OCI-LY3 (cell line): ENCODE measurements at regions not wholly inside any gene's neighbourhood (a gene's known extent, or its start where the extent isn't known, plus 50 kb on each side); places are given as distances from the start of the nearest gene placed in this dataset.

Source experiments
- H2AFZ ChIP-seq: fragments of 200-600, 300-600 bp; shearing (Covaris generic); 2 replicates; pipeline ENCODE4 v1.6.0; 2014; ENCODE audit warnings: antibody characterized with exemption, low read depth, low read length
- H3K27ac ChIP-seq: fragments of 200-600, 300-600 bp; sonication (generic); 2 replicates; pipeline ENCODE4 v1.5.1; 2014; ENCODE audit warnings: mild to moderate bottlenecking, low read length, moderate library complexity, mixed read lengths
- H3K27me3 ChIP-seq: fragments of 200-600, 300-600 bp; sonication (generic); 2 replicates; pipeline ENCODE4 v1.6.1; 2014; ENCODE audit warnings: low read depth, low read length, mixed read lengths
- H3K36me3 ChIP-seq: fragments of 200-600, 300-600 bp; sonication (generic); replicated peaks from 2 replicates; pipeline ENCODE3; 2014; ENCODE audit warnings: low read depth, low read length, mixed read lengths
- H3K4me1 ChIP-seq: fragments of 300-600, 200-600 bp; sonication (generic); 2 replicates; pipeline ENCODE4 v1.6.1; 2014; ENCODE audit warnings: low read length, mixed read lengths
- H3K4me2 ChIP-seq: fragments of 200-600, 300-600 bp; sonication (generic); 2 replicates; pipeline ENCODE4 v1.6.1; 2014; ENCODE audit warnings: low read length, mixed read lengths
- H3K4me3 ChIP-seq: fragments of 300-600, 200-600 bp; sonication (generic); 2 replicates; pipeline ENCODE4 v1.5.1; 2014; ENCODE audit warnings: antibody characterized with exemption, mild to moderate bottlenecking, low read length, moderate library complexity
- H3K79me2 ChIP-seq: fragments of 300-600, 200-600 bp; shearing (Covaris generic); 2 replicates; pipeline ENCODE4 v1.6.1; 2014; ENCODE audit warnings: mild to moderate bottlenecking, low read length, mixed read lengths
- H3K9ac ChIP-seq: fragments of 300-600, 200-600 bp; shearing (Covaris generic); 2 replicates; pipeline ENCODE4 v1.6.0; 2014; ENCODE audit warnings: mild to moderate bottlenecking, low read length, moderate library complexity
- H3K9me3 ChIP-seq: fragments of 200-600, 300-600 bp; shearing (Covaris generic); 2 replicates; pipeline ENCODE4 v1.6.1; 2014; ENCODE audit warnings: low read length, mixed read lengths; ENCODE audit not compliant: insufficient read depth
- H4K20me1 ChIP-seq: fragments of 200-600, 300-600 bp; sonication (generic); 2 replicates; pipeline ENCODE4 v1.6.1; 2016; ENCODE audit warnings: low read length, mixed read lengths; ENCODE audit not compliant: insufficient read depth
- CTCF ChIP-seq: fragments of 200-600, 300-600 bp; sonication (generic); IDR thresholded peaks from 2 replicates; pipeline ENCODE4 v1.5.1; 2014; ENCODE audit warnings: antibody characterized with exemption, low read length, low read depth
- EZH2phosphoT487 ChIP-seq: fragments of 200-600 bp; shearing (Covaris generic); IDR thresholded peaks from 2 replicates; pipeline ENCODE4 v1.6.1; 2018; ENCODE audit warnings: antibody characterized with exemption, mixed run types, low read depth

- Histone ChIP-seq H3K27ac (no peak overlapping the region), H4K20me1 (no peaks in the 10 kb centered on the region), H2AFZ (no peak overlapping the region), H3K4me1 (no peaks in the 10 kb centered on the region), H3K79me2 (no peaks in the 10 kb centered on the region), H3K9ac (no peak overlapping the region), H3K27me3 (no peaks in the 10 kb centered on the region), H3K36me3 (no peaks in the 10 kb centered on the region), H3K9me3 (no peaks in the 10 kb centered on the region), H3K4me2 (no peak overlapping the region), H3K4me3 (no peak overlapping the region)
- TF ChIP-seq EZH2phosphoT487, result no peak
- no peak for TF ChIP-seq CTCF
These were observed 63.5 kb upstream of the MAMLD1 start for GRCh38 chrX:150299579-150299978.

GRCh38 chrX:150303386-150304097, 59.6 kb upstream of the MAMLD1 start:
- Histone ChIP-seq H3K9me3 (no peaks in the 10 kb centered on the region), H3K79me2 (no peaks in the 10 kb centered on the region), H3K4me2 (no peak overlapping the region), H4K20me1 (no peaks in the 10 kb centered on the region), H3K27me3 (no peaks in the 10 kb centered on the region), H3K27ac (no peak overlapping the region), H2AFZ (no peak overlapping the region), H3K4me3 (no peak overlapping the region), H3K4me1 (no peaks in the 10 kb centered on the region), H3K36me3 (no peaks in the 10 kb centered on the region), H3K9ac (no peak overlapping the region)
- TF ChIP-seq EZH2phosphoT487 (no peak), CTCF (no peak)

DNA sequence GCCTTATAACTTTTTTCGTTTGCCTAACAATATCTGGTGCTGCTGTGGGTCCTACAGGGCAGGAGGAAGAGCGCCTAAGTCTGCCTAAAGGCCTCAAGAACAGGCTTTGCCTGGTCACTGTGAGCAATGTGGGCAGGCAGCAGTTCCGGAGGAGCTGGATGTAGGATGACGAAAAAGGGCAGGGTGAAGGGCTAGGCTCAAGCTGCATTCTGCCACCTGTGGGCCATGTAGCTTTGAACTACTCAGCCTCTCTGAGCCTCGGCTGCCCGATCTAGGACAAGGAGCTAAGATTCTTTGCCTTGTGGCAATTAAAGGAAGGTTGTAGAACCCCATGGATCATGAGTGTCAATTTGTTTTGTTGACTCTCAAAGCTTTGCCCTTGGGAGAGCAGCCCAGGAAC, 57.1 kb upstream of the MAMLD1 start:
- no peaks in the 10 kb centered on the region for H3K79me2 ChIP-seq
- no peaks in the 10 kb centered on the region for H3K9me3 ChIP-seq
- H4K20me1 ChIP-seq, result no peaks in the 10 kb centered on the region
- no peak overlapping the region for H3K27ac ChIP-seq
- H3K4me3 ChIP-seq, result no peak overlapping the region
- TF ChIP-seq EZH2phosphoT487 (no peak), CTCF (no peak)
- no peaks in the 10 kb centered on the region for H3K4me1 ChIP-seq
- H3K36me3 ChIP-seq, result no peaks in the 10 kb centered on the region
- no peak overlapping the region for H3K9ac ChIP-seq
- H2AFZ ChIP-seq, result no peak overlapping the region
- no peak overlapping the region for H3K4me2 ChIP-seq
- H3K27me3 ChIP-seq, result no peaks in the 10 kb centered on the region

DNA sequence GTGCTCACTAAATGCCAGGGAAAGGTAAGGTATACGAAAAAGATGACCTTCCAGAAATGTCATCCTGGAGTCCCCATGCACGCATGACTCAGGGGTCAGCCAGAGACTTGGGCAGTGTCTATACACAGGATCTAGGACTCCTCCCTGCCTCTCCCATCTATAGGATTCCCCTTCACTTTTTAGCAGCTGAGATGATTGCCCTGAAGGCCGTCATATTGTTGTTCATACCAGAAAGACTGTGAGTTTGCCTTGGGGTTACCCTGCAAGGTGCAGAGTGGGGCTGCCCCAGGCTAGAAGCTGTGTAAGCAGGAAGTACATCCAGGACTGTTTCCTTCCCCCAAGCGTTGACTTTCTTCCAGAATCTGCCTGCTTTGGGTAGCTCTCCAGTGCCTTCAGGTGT, 55.1 kb upstream of the MAMLD1 start:
- TF ChIP-seq CTCF (no peak), EZH2phosphoT487 (no peak)
- no peak overlapping the region for H3K4me2 ChIP-seq
- H3K27me3 ChIP-seq, result no peaks in the 10 kb centered on the region
- H3K36me3 ChIP-seq, result no peaks in the 10 kb centered on the region
- H4K20me1 ChIP-seq, result no peaks in the 10 kb centered on the region
- H3K27ac ChIP-seq, result no peak overlapping the region
- no peaks in the 10 kb centered on the region for H3K4me1 ChIP-seq
- no peak overlapping the region for H2AFZ ChIP-seq
- H3K4me3 ChIP-seq, result no peak overlapping the region
- H3K9ac ChIP-seq, result no peak overlapping the region
- H3K9me3 ChIP-seq, result no peaks in the 10 kb centered on the region
- no peaks in the 10 kb centered on the region for H3K79me2 ChIP-seq
